Neural progenitor cell (in vitro differentiated cells): ENCODE measurements at regions not wholly inside any gene's neighbourhood (a gene's known extent, or its start where the extent isn't known, plus 50 kb on each side); places are given as distances from the start of the nearest gene placed in this dataset.

Experiments used
- DNase-seq: peaks from one replicate; pipeline ENCODE4 v3.0.0-alpha.2; 2016; ENCODE audit warnings: low spot score
- H2AFZ ChIP-seq: fragments of 200-600 bp; sonication (generic); replicated peaks from 2 replicates; pipeline ENCODE4 v1.6.1; 2016; ENCODE audit warnings: antibody characterized with exemption
- H3F3A ChIP-seq: fragments of 200-600 bp; sonication (generic); 2 replicates; pipeline ENCODE4 v1.6.1; 2016; ENCODE audit warnings: antibody characterized with exemption, low read depth
- H3K27ac ChIP-seq: fragments of 200-600 bp; sonication (generic); 2 replicates; pipeline ENCODE4 v1.5.1; 2016; ENCODE audit warnings: mild to moderate bottlenecking
- H3K27me3 ChIP-seq: fragments of 200-600 bp; sonication (generic); 2 replicates; pipeline ENCODE4 v1.6.1; 2016; ENCODE audit warnings: mild to moderate bottlenecking, moderate library complexity
- H3K36me3 ChIP-seq: fragments of 200-600 bp; sonication (generic); 2 replicates; pipeline ENCODE4 v1.5.1; 2016
- H3K4me1 ChIP-seq: fragments of 200-600 bp; sonication (generic); 2 replicates; pipeline ENCODE4 v1.6.1; 2016; ENCODE audit warnings: mixed run types
- H3K4me2 ChIP-seq: fragments of 200-600 bp; sonication (generic); 2 replicates; pipeline ENCODE4 v1.6.1; 2016
- H3K4me3 ChIP-seq: fragments of 200-600 bp; sonication (generic); 2 replicates; pipeline ENCODE4 v1.5.1; 2016
- H3K79me2 ChIP-seq: fragments of 200-600 bp; sonication (generic); 2 replicates; pipeline ENCODE4 v1.6.1; 2016; ENCODE audit warnings: low read depth
- H3K9ac ChIP-seq: fragments of 200-600 bp; sonication (generic); 2 replicates; pipeline ENCODE4 v1.6.1; 2016
- H3K9me3 ChIP-seq: fragments of 200-600 bp; sonication (generic); 2 replicates; pipeline ENCODE4 v1.5.1; 2016; ENCODE audit warnings: low read depth
- H4K20me1 ChIP-seq: fragments of 200-600 bp; sonication (generic); 2 replicates; pipeline ENCODE4 v1.6.1; 2016; ENCODE audit warnings: low read depth
- H3K27ac Mint-ChIP-seq: 3 replicates; pipeline ENCODE4 v1.8.0; 2021; ENCODE audit warnings: mixed read lengths
- H3K27me3 Mint-ChIP-seq: 2 replicates; pipeline ENCODE4 v1.8.0; 2022; ENCODE audit warnings: low read depth, mild to moderate bottlenecking, inconsistent platforms, moderate library complexity, mixed read lengths; ENCODE audit not compliant: insufficient read depth
- H3K36me3 Mint-ChIP-seq: 3 replicates; pipeline ENCODE4 v1.8.0; 2021; ENCODE audit warnings: mixed read lengths
- H3K4me1 Mint-ChIP-seq: 3 replicates; pipeline ENCODE4 v1.8.0; 2021; ENCODE audit warnings: mixed read lengths
- H3K4me3 Mint-ChIP-seq: 3 replicates; pipeline ENCODE4 v1.8.0; 2021; ENCODE audit warnings: mild to moderate bottlenecking, moderate library complexity, mixed read lengths
- H3K9me3 Mint-ChIP-seq: 3 replicates; pipeline ENCODE4 v1.8.0; 2020; ENCODE audit warnings: mixed read lengths
- EZH2 ChIP-seq: fragments of 200-600 bp; sonication (generic); IDR thresholded peaks from 2 replicates; pipeline ENCODE4 v1.6.1; 2017; ENCODE audit warnings: antibody characterized with exemption, mild to moderate bottlenecking, moderate library complexity
- EZH2phosphoT487 ChIP-seq: fragments of 200-600 bp; sonication (generic); IDR thresholded peaks from 2 replicates; pipeline ENCODE4 v1.6.1; 2017; ENCODE audit warnings: antibody characterized with exemption
- TF ChIP-seq, protein P1 (sequence below): fragments of 200-600 bp; sonication (generic); IDR thresholded peaks from 2 replicates; pipeline ENCODE4 v1.5.1; 2017; ENCODE audit warnings: antibody characterized with exemption, mild to moderate bottlenecking

DNA sequence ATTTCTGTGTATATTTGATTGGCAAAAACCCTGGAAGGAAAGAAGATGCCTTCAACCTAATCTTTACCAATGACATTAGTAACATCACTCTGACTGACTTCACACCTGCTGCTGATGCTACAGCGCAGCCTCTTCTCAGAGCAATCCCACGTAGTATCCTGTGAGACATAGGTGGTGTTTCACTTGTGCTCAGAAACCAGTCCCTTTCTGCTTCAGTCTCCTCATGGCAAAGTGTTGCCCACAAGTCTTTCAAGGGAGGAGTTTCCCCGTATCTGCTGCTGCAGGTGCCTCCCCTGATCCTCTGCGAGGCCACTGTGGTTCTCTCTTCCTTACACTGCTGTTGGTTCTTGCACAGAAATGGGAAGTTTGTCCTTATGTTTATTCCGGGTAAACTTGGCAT, 433.2 kb upstream of the TNP1 start:
- Histone ChIP-seq H3K27me3 (no peaks in the 10 kb centered on the region), H3K27ac (no peak overlapping the region), H3K4me3 (no peak overlapping the region), H3F3A (peaks cover 27% of the 10 kb centered on the region), H3K4me2 (no peak overlapping the region), H3K4me1 (peaks cover 26% of the 10 kb centered on the region), H3K36me3 (no peaks in the 10 kb centered on the region), H2AFZ (no peak overlapping the region), H3K79me2 (no peaks in the 10 kb centered on the region), H3K9ac (no peak overlapping the region), H4K20me1 (no peaks in the 10 kb centered on the region), H3K9me3 (peaks cover 14% of the 10 kb centered on the region)
- Mint-ChIP-seq H3K9me3 (peaks cover 17% of the 10 kb centered on the region), H3K4me3 (no peak overlapping the region), H3K4me1 (peaks cover 14% of the 10 kb centered on the region), H3K27ac (no peak overlapping the region), H3K36me3 (no peaks in the 10 kb centered on the region), H3K27me3 (peaks cover 2% of the 10 kb centered on the region)
- no peak for DNase-seq
- TF ChIP-seq EZH2 (no peak), EZH2phosphoT487 (no peak)
- TF ChIP-seq, protein P1, sequence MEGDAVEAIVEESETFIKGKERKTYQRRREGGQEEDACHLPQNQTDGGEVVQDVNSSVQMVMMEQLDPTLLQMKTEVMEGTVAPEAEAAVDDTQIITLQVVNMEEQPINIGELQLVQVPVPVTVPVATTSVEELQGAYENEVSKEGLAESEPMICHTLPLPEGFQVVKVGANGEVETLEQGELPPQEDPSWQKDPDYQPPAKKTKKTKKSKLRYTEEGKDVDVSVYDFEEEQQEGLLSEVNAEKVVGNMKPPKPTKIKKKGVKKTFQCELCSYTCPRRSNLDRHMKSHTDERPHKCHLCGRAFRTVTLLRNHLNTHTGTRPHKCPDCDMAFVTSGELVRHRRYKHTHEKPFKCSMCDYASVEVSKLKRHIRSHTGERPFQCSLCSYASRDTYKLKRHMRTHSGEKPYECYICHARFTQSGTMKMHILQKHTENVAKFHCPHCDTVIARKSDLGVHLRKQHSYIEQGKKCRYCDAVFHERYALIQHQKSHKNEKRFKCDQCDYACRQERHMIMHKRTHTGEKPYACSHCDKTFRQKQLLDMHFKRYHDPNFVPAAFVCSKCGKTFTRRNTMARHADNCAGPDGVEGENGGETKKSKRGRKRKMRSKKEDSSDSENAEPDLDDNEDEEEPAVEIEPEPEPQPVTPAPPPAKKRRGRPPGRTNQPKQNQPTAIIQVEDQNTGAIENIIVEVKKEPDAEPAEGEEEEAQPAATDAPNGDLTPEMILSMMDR, result no peak

DNA sequence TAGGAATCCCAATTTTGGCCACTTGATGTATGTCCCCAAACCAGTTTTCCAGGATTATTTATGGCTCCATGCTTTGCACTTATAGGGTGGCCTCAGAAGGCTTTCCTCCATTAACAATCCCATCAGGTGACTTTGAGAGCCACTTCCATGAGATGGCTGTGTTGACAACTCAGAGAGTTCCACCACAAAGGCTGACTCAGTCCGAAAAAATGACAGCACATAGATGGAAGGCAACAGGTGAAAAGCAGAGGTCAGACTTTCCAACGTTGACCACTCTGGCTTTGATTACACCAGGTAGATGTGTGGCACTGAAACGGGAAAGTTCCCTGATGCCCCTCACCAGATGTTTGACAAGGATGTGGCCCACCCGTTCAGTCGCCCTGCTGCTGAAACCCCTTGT, 431.4 kb upstream of the TNP1 start:
- Mint-ChIP-seq H3K4me3 (no peak overlapping the region), H3K27me3 (peaks cover 6% of the 10 kb centered on the region), H3K36me3 (no peaks in the 10 kb centered on the region), H3K27ac (no peak overlapping the region), H3K9me3 (peaks cover 17% of the 10 kb centered on the region), H3K4me1 (peaks cover 14% of the 10 kb centered on the region)
- Histone ChIP-seq H3F3A (peaks cover 27% of the 10 kb centered on the region), H3K36me3 (no peaks in the 10 kb centered on the region), H2AFZ (no peak overlapping the region), H3K4me3 (no peak overlapping the region), H3K9ac (no peak overlapping the region), H3K9me3 (peaks cover 12% of the 10 kb centered on the region), H3K4me2 (no peak overlapping the region), H4K20me1 (no peaks in the 10 kb centered on the region), H3K27me3 (no peaks in the 10 kb centered on the region), H3K27ac (no peak overlapping the region), H3K79me2 (no peaks in the 10 kb centered on the region), H3K4me1 (peaks cover 26% of the 10 kb centered on the region)
- no peak for TF ChIP-seq EZH2
- TF ChIP-seq, protein P1, result no peak
- no peak for DNase-seq

DNA sequence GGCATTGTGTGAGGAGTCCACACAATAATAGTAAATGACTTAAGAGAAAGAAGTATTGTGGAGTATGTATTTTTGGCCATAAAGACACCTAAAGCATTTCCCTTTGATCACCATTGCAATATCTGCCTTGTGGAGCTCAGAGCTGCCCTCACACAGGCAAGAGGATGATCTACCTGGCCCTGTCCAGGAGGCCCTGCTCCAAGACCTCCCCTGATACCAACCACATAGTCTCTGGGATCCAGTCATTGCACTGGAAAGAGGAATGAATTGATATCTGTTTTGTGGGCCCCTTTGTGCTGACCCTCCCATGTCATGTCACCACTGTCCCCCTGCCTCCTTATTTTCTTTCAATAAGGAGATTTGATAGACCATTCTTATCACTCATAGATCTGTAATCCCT, 430.6 kb upstream of the TNP1 start:
- H3K4me1 ChIP-seq, result peaks cover 26% of the 10 kb centered on the region
- H3K9me3 ChIP-seq, result peaks cover 12% of the 10 kb centered on the region
- peaks cover 6% of the 10 kb centered on the region for H3K27me3 Mint-ChIP-seq
- TF ChIP-seq, protein P1, result no peak
- TF ChIP-seq EZH2phosphoT487, result no peak
- no peak for TF ChIP-seq EZH2
- H3K27ac Mint-ChIP-seq, result peak overlapping the region; percentile 91
- H2AFZ ChIP-seq, result no peak overlapping the region
- no peaks in the 10 kb centered on the region for H3K79me2 ChIP-seq
- H4K20me1 ChIP-seq, result no peaks in the 10 kb centered on the region
- H3K36me3 ChIP-seq, result no peaks in the 10 kb centered on the region
- H3F3A ChIP-seq, result peaks cover 27% of the 10 kb centered on the region
- H3K4me2 ChIP-seq, result peak overlapping the region; percentile 92
- no peak overlapping the region for H3K4me3 ChIP-seq
- H3K36me3 Mint-ChIP-seq, result no peaks in the 10 kb centered on the region
- H3K27ac ChIP-seq, result peak overlapping the region; percentile 99
- peaks cover 14% of the 10 kb centered on the region for H3K4me1 Mint-ChIP-seq
- peaks cover 17% of the 10 kb centered on the region for H3K9me3 Mint-ChIP-seq
- no peak for DNase-seq
- no peak overlapping the region for H3K9ac ChIP-seq
- no peak overlapping the region for H3K4me3 Mint-ChIP-seq
- H3K27me3 ChIP-seq, result no peaks in the 10 kb centered on the region

DNA sequence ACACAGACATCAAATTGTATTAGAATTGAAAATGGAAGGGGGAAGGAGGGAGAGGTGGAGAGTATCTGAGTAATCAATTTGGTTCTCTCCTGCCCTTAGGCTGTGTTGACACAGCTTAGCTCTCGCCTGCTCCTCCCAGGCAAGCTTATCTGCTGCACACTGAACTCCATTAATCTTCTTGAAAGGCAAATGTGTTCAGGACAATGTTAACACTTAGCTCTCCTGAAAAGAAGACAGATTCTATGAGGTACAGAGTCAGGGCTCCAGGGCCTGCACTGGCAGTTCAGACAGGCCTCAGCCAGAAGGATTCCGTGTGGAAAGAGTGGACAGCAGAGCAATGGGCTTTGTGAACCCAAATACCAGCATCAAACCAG, 430.0 kb upstream of the TNP1 start:
- no peaks in the 10 kb centered on the region for H3K36me3 ChIP-seq
- TF ChIP-seq EZH2phosphoT487 (no peak), EZH2 (no peak)
- TF ChIP-seq, protein P1, result no peak
- H2AFZ ChIP-seq, result no peak overlapping the region
- H3K9me3 ChIP-seq, result peaks cover 12% of the 10 kb centered on the region
- H4K20me1 ChIP-seq, result no peaks in the 10 kb centered on the region
- H3K27ac Mint-ChIP-seq, result peak overlapping the region; percentile 91
- H3K9me3 Mint-ChIP-seq, result peaks cover 17% of the 10 kb centered on the region
- peak overlapping the region; percentile 41 for H3K4me3 ChIP-seq
- peak overlapping the region; percentile 92 for H3K4me2 ChIP-seq
- H3K27me3 Mint-ChIP-seq, result peaks cover 6% of the 10 kb centered on the region
- no peak overlapping the region for H3K4me3 Mint-ChIP-seq
- no peaks in the 10 kb centered on the region for H3K79me2 ChIP-seq
- H3K36me3 Mint-ChIP-seq, result no peaks in the 10 kb centered on the region
- H3F3A ChIP-seq, result peaks cover 27% of the 10 kb centered on the region
- peak overlapping the region; percentile 99 for H3K27ac ChIP-seq
- no peak overlapping the region for H3K9ac ChIP-seq
- peaks cover 26% of the 10 kb centered on the region for H3K4me1 ChIP-seq
- peak; percentile 77 for DNase-seq
- peaks cover 14% of the 10 kb centered on the region for H3K4me1 Mint-ChIP-seq
- no peaks in the 10 kb centered on the region for H3K27me3 ChIP-seq
